BE2C (cell line): ENCODE measurements at regions not wholly inside any gene's neighbourhood (a gene's known extent, or its start where the extent isn't known, plus 50 kb on each side); places are given as distances from the start of the nearest gene placed in this dataset.
"Not testable (repeated sequence)": the region's sequence is repeated elsewhere in the genome, so short reads cannot be mapped to it uniquely, and the experiment has no call there.

Experiments used
- DNase-seq: peaks from one replicate; pipeline ENCODE4 v3.0.0-alpha.2; 2020
- H3K27me3 ChIP-seq: fragments of 250-450 bp; sonication (Bioruptor Pico); 2 replicates; pipeline ENCODE4 v1.5.1; 2020; ENCODE audit warnings: mild to moderate bottlenecking
- H3K36me3 ChIP-seq: fragments of 250-450 bp; sonication (Bioruptor Pico); 2 replicates; pipeline ENCODE4 v1.5.1; 2020; ENCODE audit warnings: mild to moderate bottlenecking
- H3K4me1 ChIP-seq: fragments of 250-450 bp; sonication (Bioruptor Pico); 2 replicates; pipeline ENCODE4 v1.5.1; 2020
- H3K4me3 ChIP-seq: 2 replicates; pipeline ENCODE4 v1.5.1; 2011; ENCODE audit warnings: low read depth, low read length
- H3K9me3 ChIP-seq: fragments of 250-450 bp; sonication (Bioruptor Pico); 2 replicates; pipeline ENCODE4 v1.5.1; 2020
- TF ChIP-seq, protein P1 (sequence below): IDR thresholded peaks from 2 replicates; pipeline ENCODE4 v1.5.1; 2012; ENCODE audit warnings: mild to moderate bottlenecking, low read depth, low read length

DNA sequence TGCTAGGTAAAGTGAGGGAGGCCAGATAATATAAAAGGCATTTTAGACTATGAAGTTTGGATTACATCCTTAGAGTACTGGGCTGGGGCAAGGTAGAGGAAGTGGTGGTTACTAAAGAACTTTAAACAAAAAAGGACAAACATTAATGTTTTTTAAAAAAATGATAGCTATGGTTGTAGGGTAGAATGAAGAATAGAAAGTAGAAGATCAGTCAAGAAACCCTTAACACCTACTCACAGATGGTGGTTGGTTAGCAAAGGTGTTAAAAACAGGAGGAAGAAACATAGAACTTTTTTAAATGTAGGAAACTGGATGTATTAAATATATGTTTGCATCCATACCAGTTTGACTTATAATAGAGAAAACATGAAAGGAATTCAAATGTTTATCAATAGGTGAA lies 80.7 kb upstream of the ELOVL5 start:
- H3K4me3 ChIP-seq, result no peak overlapping the region
- peaks cover 2% of the 10 kb centered on the region; the same call in 1 of the 2 replicates for H3K27me3 ChIP-seq
- DNase-seq, result no peak
- TF ChIP-seq, protein P1, sequence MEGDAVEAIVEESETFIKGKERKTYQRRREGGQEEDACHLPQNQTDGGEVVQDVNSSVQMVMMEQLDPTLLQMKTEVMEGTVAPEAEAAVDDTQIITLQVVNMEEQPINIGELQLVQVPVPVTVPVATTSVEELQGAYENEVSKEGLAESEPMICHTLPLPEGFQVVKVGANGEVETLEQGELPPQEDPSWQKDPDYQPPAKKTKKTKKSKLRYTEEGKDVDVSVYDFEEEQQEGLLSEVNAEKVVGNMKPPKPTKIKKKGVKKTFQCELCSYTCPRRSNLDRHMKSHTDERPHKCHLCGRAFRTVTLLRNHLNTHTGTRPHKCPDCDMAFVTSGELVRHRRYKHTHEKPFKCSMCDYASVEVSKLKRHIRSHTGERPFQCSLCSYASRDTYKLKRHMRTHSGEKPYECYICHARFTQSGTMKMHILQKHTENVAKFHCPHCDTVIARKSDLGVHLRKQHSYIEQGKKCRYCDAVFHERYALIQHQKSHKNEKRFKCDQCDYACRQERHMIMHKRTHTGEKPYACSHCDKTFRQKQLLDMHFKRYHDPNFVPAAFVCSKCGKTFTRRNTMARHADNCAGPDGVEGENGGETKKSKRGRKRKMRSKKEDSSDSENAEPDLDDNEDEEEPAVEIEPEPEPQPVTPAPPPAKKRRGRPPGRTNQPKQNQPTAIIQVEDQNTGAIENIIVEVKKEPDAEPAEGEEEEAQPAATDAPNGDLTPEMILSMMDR, result no peak
- H3K9me3 ChIP-seq, result no peaks in the 10 kb centered on the region
- H3K36me3 ChIP-seq, result no peaks in the 10 kb centered on the region
- H3K4me1 ChIP-seq, result no peaks in the 10 kb centered on the region

- no peaks in the 10 kb centered on the region for H3K4me1 ChIP-seq
- no peak overlapping the region for H3K4me3 ChIP-seq
- no peak for DNase-seq
- H3K36me3 ChIP-seq, result no peaks in the 10 kb centered on the region
- TF ChIP-seq, protein P1, result no peak
- H3K27me3 ChIP-seq, result peaks cover 2% of the 10 kb centered on the region; the same call in 1 of the 2 replicates
- H3K9me3 ChIP-seq, result no peaks in the 10 kb centered on the region
Observed at GRCh38 chr6:53428886-53429285, 80.1 kb upstream of the ELOVL5 start.

GRCh38 chr6:53426667-53427270 lies 78.0 kb upstream of the ELOVL5 start:
- H3K4me1 ChIP-seq, result no peaks in the 10 kb centered on the region
- no peak for DNase-seq
- H3K4me3 ChIP-seq, result no peak overlapping the region
- peaks cover 2% of the 10 kb centered on the region; the same call in 1 of the 2 replicates for H3K27me3 ChIP-seq
- no peaks in the 10 kb centered on the region for H3K9me3 ChIP-seq
- H3K36me3 ChIP-seq, result no peaks in the 10 kb centered on the region
- TF ChIP-seq, protein P1, result no peak

GRCh38 chr6:53426117-53426516 lies 77.4 kb upstream of the ELOVL5 start:
- TF ChIP-seq, protein P1, result no peak
- Histone ChIP-seq H3K4me1 (no peaks in the 10 kb centered on the region), H3K36me3 (no peaks in the 10 kb centered on the region), H3K27me3 (0 out of 2 replicates have a peak, but pooled peaks cover 1% of the 10 kb centered on the region), H3K4me3 (no peak overlapping the region), H3K9me3 (no peaks in the 10 kb centered on the region)
- no peak for DNase-seq

DNA sequence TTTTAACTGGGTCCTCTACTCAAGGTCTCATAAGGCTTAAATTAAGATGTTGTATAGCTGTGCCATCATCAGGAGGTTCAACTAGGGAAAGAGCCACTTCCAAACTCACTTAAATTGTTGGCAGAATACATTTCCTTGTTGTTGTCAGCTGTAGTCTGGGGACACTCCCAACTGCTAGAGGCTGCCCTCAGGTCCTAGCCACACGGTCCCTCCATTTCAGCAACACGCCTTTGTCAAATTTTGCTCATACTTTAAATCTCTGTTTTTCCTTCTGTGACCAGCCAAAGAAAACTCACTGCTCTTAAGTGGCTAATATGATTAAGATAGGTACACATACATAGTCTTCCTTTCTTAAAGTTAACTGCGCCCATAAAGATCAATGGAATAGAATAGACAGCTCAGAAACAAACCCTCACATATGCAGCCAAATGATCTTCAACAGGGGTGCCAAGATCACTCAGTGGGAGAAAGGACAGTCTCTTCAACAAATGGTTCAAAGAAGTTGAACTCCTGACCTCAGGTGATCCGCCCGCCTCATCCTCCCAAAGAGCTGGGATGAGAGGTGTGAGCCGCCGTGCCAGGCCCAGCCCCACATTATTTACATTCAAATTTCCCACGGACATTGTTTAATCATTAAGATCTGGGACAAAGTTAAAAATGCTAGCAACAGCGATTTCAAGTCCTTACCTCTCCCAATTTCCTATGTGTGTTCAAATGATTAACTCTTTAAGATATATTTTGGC lies 76.4 kb upstream of the ELOVL5 start:
- TF ChIP-seq, protein P1, result no peak

GRCh38 chr6:53424300-53424699 lies 75.5 kb upstream of the ELOVL5 start:
- DNase-seq, result no peak
- Histone ChIP-seq H3K36me3 (no peaks in the 10 kb centered on the region), H3K4me3 (no peak overlapping the region), H3K9me3 (no peaks in the 10 kb centered on the region; the same call in 1 of the 2 replicates), H3K4me1 (no peaks in the 10 kb centered on the region), H3K27me3 (0 out of 2 replicates have a peak, but pooled peaks cover 4% of the 10 kb centered on the region)
- TF ChIP-seq, protein P1, result no peak

More for the DNA sequence above, 76.4 kb upstream of the ELOVL5 start:
- Histone ChIP-seq H3K4me3 (no peak overlapping the region), H3K27me3 (0 out of 2 replicates have a peak, but pooled peaks cover 4% of the 10 kb centered on the region), H3K4me1 (no peaks in the 10 kb centered on the region), H3K9me3 (no peaks in the 10 kb centered on the region), H3K36me3 (no peaks in the 10 kb centered on the region)
- no peak for DNase-seq

DNA sequence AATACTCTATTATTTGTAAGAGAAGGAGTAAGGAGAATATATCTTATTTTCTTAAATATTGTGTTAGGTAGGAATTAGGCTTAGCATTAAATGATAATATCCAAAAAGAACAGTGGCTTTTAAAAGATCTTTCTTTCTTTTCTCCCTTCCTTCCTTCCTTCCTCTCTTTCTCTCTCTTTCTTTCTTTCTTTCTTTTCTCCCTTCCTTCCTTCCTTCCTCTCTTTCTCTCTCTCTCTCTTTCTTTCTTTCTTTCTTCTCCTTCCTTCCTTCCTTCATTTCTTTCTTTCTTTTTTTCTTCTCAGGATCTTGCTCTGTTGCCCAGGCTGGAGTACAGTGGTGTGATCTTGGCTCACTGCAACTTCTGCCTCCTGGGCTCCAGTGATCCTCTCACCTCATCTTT lies 74.8 kb upstream of the ELOVL5 start:
- H3K4me1 ChIP-seq, H3K36me3 ChIP-seq, DNase-seq, H3K9me3 ChIP-seq, H3K27me3 ChIP-seq, H3K4me3 ChIP-seq: not testable (repeated sequence)
